ENCODE measurements at regions not wholly inside any gene's neighbourhood (a gene's known extent, or its start where the extent isn't known, plus 50 kb on each side); places are given as distances from the start of the nearest gene placed in this dataset.

DNA sequence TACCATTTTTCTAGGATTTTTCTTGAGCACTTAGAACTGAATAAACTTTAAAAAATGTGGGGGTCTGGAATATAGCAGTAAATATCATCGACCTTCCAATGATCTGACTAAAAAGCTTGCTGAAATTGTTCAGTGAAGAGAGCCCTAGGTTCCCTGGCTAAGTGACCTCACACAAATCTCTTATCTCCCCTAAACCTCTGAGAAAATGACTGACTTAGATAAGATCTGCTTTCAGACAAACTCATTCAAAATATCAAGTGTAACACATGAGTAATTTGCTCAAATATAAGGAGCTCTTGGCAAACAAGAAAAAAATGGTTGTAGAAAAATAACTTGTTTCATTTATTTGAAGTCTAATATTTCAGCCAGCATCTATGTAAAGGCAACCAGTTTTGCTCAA lies 441.7 kb upstream of the SLIT2 start:
- no peak for DNase-seq
- 38 to 65% (median 43%) methylated on average over 1 of the region's 1 CpG for WGBS, 3 donors
- Histone ChIP-seq H3K36me3 (no peaks in the 10 kb centered on the region), H3K27me3 (no peaks in the 10 kb centered on the region), H3K9me3 (no peaks in the 10 kb centered on the region), H3K4me1 (ENCODE audit: insufficient read depth) (no peaks in the 10 kb centered on the region), H3K4me3 (no peak overlapping the region), H3K27ac (no peak overlapping the region)
- intact Hi-C loops (cut with DNase I): no loop called here
- no peak for TF ChIP-seq POLR2A (IDR thresholded peaks at IDR 0.05)
- TF ChIP-seq CTCF (IDR thresholded peaks at IDR 0.05): no peak
- no peak for TF ChIP-seq EP300 (IDR thresholded peaks at IDR 0.05)

DNA sequence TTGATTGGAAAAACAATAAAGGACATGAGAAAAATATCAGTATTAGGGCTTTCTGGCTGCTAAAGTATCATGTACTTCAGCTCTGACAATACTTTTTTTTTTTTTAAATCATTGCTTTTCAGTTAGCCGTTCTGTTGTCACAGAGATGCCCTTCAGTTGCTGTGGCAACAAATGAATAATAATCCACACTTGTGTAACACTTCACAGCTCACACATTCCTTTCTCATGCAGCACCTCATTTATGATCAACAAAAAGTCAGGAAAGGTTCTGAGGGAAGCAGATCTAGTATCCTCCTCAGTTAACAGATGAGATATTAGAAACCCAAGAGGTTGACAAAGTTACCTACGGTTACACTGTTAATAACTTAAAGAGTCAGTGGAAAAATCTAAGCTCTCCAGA lies 444.2 kb upstream of the SLIT2 start:
- Histone ChIP-seq H3K9me3 (no peaks in the 10 kb centered on the region), H3K36me3 (no peaks in the 10 kb centered on the region), H3K4me1 (ENCODE audit: insufficient read depth) (no peaks in the 10 kb centered on the region), H3K27me3 (no peaks in the 10 kb centered on the region), H3K4me3 (no peak overlapping the region), H3K27ac (no peak overlapping the region)
- no peak for DNase-seq
- intact Hi-C loops (cut with DNase I): no loop called here
- TF ChIP-seq CTCF (IDR thresholded peaks at IDR 0.05): no peak
- TF ChIP-seq POLR2A (IDR thresholded peaks at IDR 0.05): no peak
- no peak for TF ChIP-seq EP300 (IDR thresholded peaks at IDR 0.05)
- WGBS, 3 donors: 14 to 29% (median 19%) methylated on average over 2 of the region's 2 CpGs

- H3K4me3 ChIP-seq: no peak overlapping the region
- no peak overlapping the region for H3K27ac ChIP-seq
- H3K27me3 ChIP-seq: no peaks in the 10 kb centered on the region
- intact Hi-C loops (cut with DNase I): no loop called here
- no peaks in the 10 kb centered on the region for H3K4me1 ChIP-seq (ENCODE audit: insufficient read depth)
- 84 to 98% (median 88%) methylated on average over 1 of the region's 1 CpG for WGBS, 3 donors
- H3K9me3 ChIP-seq: no peaks in the 10 kb centered on the region
- DNase-seq: no peak
- TF ChIP-seq POLR2A (IDR thresholded peaks at IDR 0.05) (no peak), EP300 (IDR thresholded peaks at IDR 0.05) (no peak), CTCF (IDR thresholded peaks at IDR 0.05) (no peak)
- H3K36me3 ChIP-seq: no peaks in the 10 kb centered on the region
Observed at GRCh38 chr4:19806865-19807264, 444.8 kb upstream of the SLIT2 start.

- Histone ChIP-seq H3K9me3 (no peaks in the 10 kb centered on the region), H3K4me3 (no peak overlapping the region), H3K36me3 (no peaks in the 10 kb centered on the region), H3K27ac (no peak overlapping the region), H3K4me1 (ENCODE audit: insufficient read depth) (no peaks in the 10 kb centered on the region), H3K27me3 (no peaks in the 10 kb centered on the region)
- 76 to 95% (median 86%) methylated on average over 2 of the region's 2 CpGs for WGBS, 3 donors
- intact Hi-C loops (cut with DNase I): no loop called here
- TF ChIP-seq EP300 (IDR thresholded peaks at IDR 0.05): no peak
- TF ChIP-seq CTCF (IDR thresholded peaks at IDR 0.05): no peak
- TF ChIP-seq POLR2A (IDR thresholded peaks at IDR 0.05): no peak
- DNase-seq: no peak
Observed at GRCh38 chr4:19803406-19803805, 448.3 kb upstream of the SLIT2 start.

- TF ChIP-seq CTCF (IDR thresholded peaks at IDR 0.05): no peak
- no peak for TF ChIP-seq EP300 (IDR thresholded peaks at IDR 0.05)
- no peak for TF ChIP-seq POLR2A (IDR thresholded peaks at IDR 0.05)
- DNase-seq: no peak
- Histone ChIP-seq H3K9me3 (no peaks in the 10 kb centered on the region), H3K4me3 (no peak overlapping the region), H3K27me3 (no peaks in the 10 kb centered on the region), H3K4me1 (ENCODE audit: insufficient read depth) (no peaks in the 10 kb centered on the region), H3K27ac (no peak overlapping the region), H3K36me3 (no peaks in the 10 kb centered on the region)
- intact Hi-C loops (cut with DNase I): no loop called here
Observed at GRCh38 chr4:19793831-19794230, 457.9 kb upstream of the SLIT2 start.
